Cardiac fibroblast (primary cell): ENCODE measurements at regions not wholly inside any gene's neighbourhood (a gene's known extent, or its start where the extent isn't known, plus 50 kb on each side); places are given as distances from the start of the nearest gene placed in this dataset.
"Not testable (repeated sequence)": the region's sequence is repeated elsewhere in the genome, so short reads cannot be mapped to it uniquely, and the experiment has no call there.

Source experiments
- DNase-seq, 2 donors: peaks; one replicate each; pipeline versions ENCODE4 v3.0.0 to v3.0.0-alpha.2; 2010; ENCODE audit warnings: low read depth in 2 of 2
- H3K4me3 ChIP-seq, 2 donors: replicated peaks in 1 of 2; 1 replicate in 1 of 2; 2 replicates in 1 of 2; pipeline ENCODE4 v1.5.1; 2011; ENCODE audit warnings: low read depth in 2 of 2, low read length in 2 of 2, mild to moderate bottlenecking in 2 of 2, moderate library complexity in 1 of 2
- TF ChIP-seq, protein P1 (sequence below): IDR thresholded peaks from one replicate; pipeline ENCODE4 v1.5.1; 2011; ENCODE audit warnings: low read depth, mild to moderate bottlenecking, low read length, inconsistent platforms

DNA sequence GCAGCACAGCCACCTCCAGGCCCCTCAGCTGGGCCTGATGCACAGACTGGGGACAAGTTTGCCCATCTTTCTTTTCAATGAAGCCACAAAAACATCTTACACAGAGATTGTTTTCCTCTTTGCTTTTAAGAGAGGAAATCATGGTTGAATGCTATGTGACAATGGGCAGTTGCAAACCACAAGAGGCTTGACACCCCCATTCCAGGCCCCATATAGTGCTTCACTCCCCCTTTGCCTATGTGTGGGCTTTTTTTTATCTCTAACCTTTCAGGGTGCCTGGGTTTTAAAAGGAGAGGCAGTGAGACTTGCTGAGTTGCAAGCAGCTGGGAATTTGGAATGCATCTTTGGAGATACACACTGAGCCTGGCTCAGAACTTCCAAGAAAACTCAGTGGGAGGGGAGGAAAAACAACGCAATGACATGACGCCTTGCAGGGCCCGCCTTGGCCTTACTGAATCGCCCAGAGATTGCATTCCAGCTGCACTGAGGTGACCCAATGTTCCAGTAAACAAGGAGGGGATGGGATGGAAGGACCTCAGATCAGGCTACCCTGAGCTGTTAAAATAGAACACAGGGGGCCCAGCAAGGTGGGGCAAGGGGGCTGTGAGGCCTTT lies 145.2 kb upstream of the ZNF648 start:
- TF ChIP-seq, protein P1, sequence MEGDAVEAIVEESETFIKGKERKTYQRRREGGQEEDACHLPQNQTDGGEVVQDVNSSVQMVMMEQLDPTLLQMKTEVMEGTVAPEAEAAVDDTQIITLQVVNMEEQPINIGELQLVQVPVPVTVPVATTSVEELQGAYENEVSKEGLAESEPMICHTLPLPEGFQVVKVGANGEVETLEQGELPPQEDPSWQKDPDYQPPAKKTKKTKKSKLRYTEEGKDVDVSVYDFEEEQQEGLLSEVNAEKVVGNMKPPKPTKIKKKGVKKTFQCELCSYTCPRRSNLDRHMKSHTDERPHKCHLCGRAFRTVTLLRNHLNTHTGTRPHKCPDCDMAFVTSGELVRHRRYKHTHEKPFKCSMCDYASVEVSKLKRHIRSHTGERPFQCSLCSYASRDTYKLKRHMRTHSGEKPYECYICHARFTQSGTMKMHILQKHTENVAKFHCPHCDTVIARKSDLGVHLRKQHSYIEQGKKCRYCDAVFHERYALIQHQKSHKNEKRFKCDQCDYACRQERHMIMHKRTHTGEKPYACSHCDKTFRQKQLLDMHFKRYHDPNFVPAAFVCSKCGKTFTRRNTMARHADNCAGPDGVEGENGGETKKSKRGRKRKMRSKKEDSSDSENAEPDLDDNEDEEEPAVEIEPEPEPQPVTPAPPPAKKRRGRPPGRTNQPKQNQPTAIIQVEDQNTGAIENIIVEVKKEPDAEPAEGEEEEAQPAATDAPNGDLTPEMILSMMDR, result no peak
- DNase-seq, result peak in 1 of 2 donors; percentile 9
- no peak overlapping the region for H3K4me3 ChIP-seq

DNA sequence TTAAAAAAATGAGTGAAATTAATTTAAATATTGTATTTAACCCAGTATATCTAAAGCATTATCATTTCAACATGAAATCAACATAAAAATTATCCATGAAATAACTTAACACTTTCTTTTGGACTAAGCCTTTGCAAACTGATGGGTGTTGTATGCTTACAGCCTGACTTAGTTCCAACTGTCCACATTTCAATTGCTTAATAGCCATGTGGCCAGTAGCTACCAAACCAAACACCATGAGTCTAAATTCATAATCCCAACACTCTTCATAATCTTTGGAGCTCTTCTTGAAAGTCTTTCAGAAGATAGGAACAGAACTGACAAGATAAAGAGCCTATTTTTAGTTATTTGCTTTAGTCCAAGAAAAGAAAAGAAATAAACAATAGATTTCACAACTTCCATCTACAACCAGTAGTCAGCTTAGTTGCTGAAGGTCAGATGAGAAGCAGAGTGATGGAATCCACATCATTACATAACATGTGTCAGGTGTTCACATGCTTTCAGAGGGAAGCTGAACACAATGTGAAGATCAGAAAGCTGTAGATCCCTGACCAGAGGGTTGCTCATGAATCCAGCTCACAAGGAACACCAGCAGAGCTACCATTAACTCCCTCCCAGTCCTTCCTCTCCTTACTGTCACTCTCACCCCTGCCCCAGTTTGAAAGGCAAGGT lies 144.0 kb upstream of the ZNF648 start:
- H3K4me3 ChIP-seq, result no peak overlapping the region
- TF ChIP-seq, protein P1, result no peak
- DNase-seq, result no peak

DNA sequence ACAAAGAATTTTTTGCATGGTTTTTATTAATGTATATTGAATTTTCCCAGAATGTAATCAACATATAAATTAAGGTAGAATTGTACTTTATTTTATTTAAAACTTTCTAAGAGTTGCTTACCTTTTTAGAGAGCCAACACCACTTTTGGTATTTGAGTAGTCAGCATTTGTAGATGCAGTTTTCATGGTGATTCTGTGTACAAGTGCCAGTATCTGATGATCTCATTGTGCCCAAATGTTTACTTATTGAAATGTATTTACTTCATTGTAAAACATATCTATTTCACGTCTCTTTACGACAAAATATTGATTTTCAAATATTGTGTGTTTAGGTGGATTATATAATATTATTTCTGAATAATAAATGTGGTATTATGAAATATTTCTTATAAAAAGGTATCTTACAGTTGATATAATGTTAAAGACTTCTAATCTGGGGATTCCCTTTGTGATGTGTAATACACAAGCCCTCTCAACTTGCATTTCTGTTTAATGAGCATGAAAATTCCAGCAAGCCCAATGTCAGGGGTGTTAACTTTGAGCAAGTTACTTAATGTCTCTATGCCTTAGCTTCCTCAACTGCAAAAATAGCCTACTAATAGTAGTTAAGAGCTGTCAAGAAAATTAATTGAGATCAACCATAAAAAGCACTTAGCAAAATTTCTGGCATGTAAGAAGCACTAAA lies 141.8 kb upstream of the ZNF648 start:
- TF ChIP-seq, protein P1, result no peak
- no peak for DNase-seq
- no peak overlapping the region for H3K4me3 ChIP-seq

DNA sequence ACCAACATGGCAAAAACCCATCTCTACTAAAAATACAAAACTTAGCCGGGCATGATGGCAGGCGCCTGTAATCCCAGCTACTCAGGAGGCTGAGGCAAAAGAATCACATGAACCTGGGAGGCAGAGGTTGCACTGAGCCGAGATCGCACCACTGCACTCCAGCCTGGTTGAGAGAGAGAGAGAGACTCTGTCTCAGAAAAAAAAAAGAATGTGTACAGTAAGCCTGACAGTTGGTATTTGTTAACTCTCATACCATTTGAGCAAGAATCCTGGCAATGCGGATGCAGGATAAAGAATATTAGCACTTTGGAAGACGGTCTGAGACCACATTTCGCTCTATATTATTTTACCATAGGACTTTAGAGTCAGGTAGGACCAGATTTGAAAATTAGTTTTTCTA lies 140.0 kb upstream of the ZNF648 start:
- not testable (repeated sequence) for DNase-seq, H3K4me3 ChIP-seq

DNA sequence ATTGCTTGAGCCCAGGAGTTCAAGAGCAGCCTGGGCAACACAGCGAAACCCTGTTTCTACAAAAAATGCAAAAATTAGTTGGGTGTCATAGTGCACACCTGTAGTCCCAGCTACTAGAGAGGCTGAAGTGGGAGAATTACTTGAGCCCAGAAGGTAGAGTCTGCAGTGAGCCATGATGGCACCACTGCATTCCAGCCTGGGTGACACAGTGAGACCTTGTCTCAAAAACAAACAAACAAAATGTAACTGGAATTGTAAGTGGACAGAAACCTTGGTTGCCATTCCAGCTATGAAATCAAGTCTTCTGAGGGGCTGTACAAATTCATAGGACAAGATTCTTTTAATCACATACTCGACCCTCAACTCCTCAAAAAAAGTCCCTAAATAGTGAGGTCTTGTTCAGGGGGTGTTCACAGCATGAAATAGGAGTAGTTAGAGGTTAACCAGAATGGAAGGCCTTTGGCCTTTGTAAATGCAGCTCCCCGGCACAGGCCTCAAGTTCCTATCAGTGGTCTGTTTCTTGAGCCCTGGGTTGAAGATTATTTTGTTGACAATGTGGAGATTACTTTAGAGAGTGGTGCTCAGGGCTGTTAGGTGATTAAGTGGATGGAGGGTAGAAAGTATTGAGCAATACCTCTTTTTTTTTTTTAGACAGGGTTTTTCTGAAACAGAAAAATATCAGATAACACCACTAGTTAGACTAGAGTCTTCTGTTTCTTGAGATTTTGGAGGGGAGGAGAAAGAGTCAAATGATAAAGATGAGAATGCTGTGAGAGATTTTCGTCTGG lies 138.7 kb upstream of the ZNF648 start:
- TF ChIP-seq, protein P1, result no peak
- H3K4me3 ChIP-seq, result no peak overlapping the region
- no peak for DNase-seq

DNA sequence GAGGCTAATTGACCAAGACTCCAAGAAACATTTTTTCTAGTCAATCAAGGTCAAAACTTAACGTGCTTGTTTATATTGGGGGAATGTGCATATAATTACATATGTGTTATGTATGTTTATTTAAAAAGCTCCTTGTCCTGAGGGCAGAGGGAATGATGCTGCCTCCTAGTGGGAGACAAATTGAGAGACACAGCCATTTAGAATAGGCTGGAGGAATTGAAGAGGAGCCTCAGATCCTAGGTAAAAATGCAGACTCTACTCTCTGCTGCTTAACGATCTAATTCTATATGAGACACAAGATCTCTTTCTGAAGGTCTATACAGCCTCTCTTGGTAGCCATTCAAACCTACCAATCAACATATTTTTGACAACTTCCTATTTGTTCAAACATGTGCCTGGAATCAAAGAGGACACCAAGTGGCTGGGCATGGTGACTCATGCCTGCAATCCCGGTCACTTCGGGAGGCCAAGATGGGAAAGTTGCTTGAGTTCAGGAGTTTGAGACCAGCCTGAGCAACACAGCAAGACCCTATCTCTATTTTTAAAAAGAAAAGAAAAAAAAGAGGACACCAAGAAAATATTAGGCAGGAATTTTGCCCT lies 136.6 kb upstream of the ZNF648 start:
- H3K4me3 ChIP-seq, result no peak overlapping the region
- TF ChIP-seq, protein P1, result no peak
- no peak for DNase-seq
